Neural progenitor cell (in vitro differentiated cells): ENCODE measurements at regions not wholly inside any gene's neighbourhood (a gene's known extent, or its start where the extent isn't known, plus 50 kb on each side); places are given as distances from the start of the nearest gene placed in this dataset.

Source experiments
- EZH2 ChIP-seq: fragments of 200-600 bp; sonication (generic); IDR thresholded peaks from 2 replicates; pipeline ENCODE4 v1.6.1; 2017; ENCODE audit warnings: antibody characterized with exemption, mild to moderate bottlenecking, moderate library complexity
- EZH2phosphoT487 ChIP-seq: fragments of 200-600 bp; sonication (generic); IDR thresholded peaks from 2 replicates; pipeline ENCODE4 v1.6.1; 2017; ENCODE audit warnings: antibody characterized with exemption
- TF ChIP-seq, protein P1 (sequence below): fragments of 200-600 bp; sonication (generic); IDR thresholded peaks from 2 replicates; pipeline ENCODE4 v1.5.1; 2017; ENCODE audit warnings: antibody characterized with exemption, mild to moderate bottlenecking

DNA sequence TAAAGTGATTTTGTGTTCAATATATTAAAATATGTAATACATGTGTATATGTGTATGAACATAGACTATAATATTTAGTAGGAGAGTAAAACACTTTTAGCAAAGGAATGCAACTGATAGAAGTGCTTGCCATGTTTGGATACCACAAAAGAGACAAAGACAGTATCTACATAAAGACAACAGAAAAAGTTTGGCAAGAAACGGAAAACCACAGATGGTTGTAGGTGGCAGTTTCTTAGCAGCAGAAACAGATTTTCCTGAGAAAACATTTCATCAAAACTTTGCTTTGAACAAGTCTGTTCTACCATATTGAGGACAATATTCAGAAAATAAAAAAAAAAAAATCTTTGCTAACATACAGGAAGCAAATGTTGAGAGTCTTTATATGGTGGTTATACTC, 1560.4 kb upstream of the GBE1 start:
- TF ChIP-seq, protein P1, sequence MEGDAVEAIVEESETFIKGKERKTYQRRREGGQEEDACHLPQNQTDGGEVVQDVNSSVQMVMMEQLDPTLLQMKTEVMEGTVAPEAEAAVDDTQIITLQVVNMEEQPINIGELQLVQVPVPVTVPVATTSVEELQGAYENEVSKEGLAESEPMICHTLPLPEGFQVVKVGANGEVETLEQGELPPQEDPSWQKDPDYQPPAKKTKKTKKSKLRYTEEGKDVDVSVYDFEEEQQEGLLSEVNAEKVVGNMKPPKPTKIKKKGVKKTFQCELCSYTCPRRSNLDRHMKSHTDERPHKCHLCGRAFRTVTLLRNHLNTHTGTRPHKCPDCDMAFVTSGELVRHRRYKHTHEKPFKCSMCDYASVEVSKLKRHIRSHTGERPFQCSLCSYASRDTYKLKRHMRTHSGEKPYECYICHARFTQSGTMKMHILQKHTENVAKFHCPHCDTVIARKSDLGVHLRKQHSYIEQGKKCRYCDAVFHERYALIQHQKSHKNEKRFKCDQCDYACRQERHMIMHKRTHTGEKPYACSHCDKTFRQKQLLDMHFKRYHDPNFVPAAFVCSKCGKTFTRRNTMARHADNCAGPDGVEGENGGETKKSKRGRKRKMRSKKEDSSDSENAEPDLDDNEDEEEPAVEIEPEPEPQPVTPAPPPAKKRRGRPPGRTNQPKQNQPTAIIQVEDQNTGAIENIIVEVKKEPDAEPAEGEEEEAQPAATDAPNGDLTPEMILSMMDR = no peak
- TF ChIP-seq EZH2phosphoT487 = no peak
- TF ChIP-seq EZH2 = no peak
